ENCODE measurements at regions not wholly inside any gene's neighbourhood (a gene's known extent, or its start where the extent isn't known, plus 50 kb on each side); places are given as distances from the start of the nearest gene placed in this dataset.

DNA sequence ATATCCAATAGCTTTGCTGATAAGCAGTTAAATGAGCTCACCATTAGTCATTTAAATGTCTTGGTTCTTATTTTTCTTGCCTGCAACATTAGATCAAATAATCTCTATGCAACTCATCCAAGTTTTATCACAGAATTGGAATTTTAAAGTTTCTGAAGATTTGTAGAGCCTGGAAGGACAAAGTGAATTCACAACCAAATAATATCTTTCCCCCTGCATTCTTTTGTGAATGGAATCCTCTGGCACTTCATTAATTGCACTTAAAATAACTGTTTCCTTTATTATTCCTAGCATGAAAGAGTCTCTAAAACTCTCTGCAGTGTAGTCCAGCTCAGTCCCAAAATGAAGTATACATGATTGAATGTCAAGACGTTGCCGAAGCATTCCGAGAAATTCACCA, 345.6 kb upstream of the TGFBR2 start:
- no peak for TF ChIP-seq POLR2AphosphoS5 (IDR thresholded peaks at IDR 0.05)
- TF ChIP-seq, protein P1, sequence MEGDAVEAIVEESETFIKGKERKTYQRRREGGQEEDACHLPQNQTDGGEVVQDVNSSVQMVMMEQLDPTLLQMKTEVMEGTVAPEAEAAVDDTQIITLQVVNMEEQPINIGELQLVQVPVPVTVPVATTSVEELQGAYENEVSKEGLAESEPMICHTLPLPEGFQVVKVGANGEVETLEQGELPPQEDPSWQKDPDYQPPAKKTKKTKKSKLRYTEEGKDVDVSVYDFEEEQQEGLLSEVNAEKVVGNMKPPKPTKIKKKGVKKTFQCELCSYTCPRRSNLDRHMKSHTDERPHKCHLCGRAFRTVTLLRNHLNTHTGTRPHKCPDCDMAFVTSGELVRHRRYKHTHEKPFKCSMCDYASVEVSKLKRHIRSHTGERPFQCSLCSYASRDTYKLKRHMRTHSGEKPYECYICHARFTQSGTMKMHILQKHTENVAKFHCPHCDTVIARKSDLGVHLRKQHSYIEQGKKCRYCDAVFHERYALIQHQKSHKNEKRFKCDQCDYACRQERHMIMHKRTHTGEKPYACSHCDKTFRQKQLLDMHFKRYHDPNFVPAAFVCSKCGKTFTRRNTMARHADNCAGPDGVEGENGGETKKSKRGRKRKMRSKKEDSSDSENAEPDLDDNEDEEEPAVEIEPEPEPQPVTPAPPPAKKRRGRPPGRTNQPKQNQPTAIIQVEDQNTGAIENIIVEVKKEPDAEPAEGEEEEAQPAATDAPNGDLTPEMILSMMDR (IDR thresholded peaks at IDR 0.05): no peak
